AG04450 (cell line): ENCODE measurements at regions not wholly inside any gene's neighbourhood (a gene's known extent, or its start where the extent isn't known, plus 50 kb on each side); places are given as distances from the start of the nearest gene placed in this dataset. TPM values are rescaled to one million over a fixed set of nuclear protein-coding genes. Genes with fewer than 3 reads are reported as not detected.

Experiments
- CTCF ChIA-PET: fragments of 300-600, 350-600 bp; formaldehyde crosslinking; extraction: SDS; loops from one replicate; lab custom pipeline; 2022; ENCODE audit warnings: antibody characterized with exemption, inconsistent platforms; lab: Charles Lee
- POLR2A ChIA-PET: fragments of 350-600 bp; formaldehyde crosslinking; extraction: SDS; loops from one replicate; lab custom pipeline; 2021; ENCODE audit warnings: antibody characterized with exemption, inconsistent platforms; lab: Yijun Ruan, JAX
- DNase-seq: peaks from one replicate; pipeline ENCODE4 v3.0.0-alpha.2; 2011; ENCODE audit warnings: low read depth, low spot score
- H3K27ac ChIP-seq: one replicate; pipeline ENCODE4 v1.5.1; 2012; ENCODE audit warnings: low read depth, low read length, control low read depth
- H3K27me3 ChIP-seq: one replicate; pipeline ENCODE4 v1.6.0; 2012; ENCODE audit warnings: low read length; ENCODE audit not compliant: control insufficient read depth, insufficient read depth
- H3K4me3 ChIP-seq: 2 replicates; pipeline ENCODE4 v1.5.1; 2011; ENCODE audit warnings: mild to moderate bottlenecking, low read depth, low read length, control low read depth
- H3K9me3 ChIP-seq: 2 replicates; pipeline ENCODE4 v1.5.1; 2012; ENCODE audit warnings: low read length; ENCODE audit not compliant: control insufficient read depth, insufficient read depth
- small RNA-seq: library from RNA; depleted of rRNA; stranded (forward); fragments of <200 nt; gene quantifications from one replicate; pipeline ENCODE3, GENCODE V24; 2012; ENCODE audit warnings: low read depth; ENCODE audit not compliant: insufficient read length
- TF ChIP-seq, protein P1 (sequence below): IDR thresholded peaks from 2 replicates; pipeline ENCODE4 v1.5.1; 2011; ENCODE audit warnings: low read depth, low read length, control low read depth, inconsistent platforms

- no peak overlapping the region for H3K27ac ChIP-seq
- H3K9me3 ChIP-seq, result no peaks in the 10 kb centered on the region; the same call in 1 of the 2 replicates
- no peaks in the 10 kb centered on the region for H3K27me3 ChIP-seq
- ChIA-PET POLR2A (no interaction called here), CTCF (no interaction called here)
- no peak overlapping the region for H3K4me3 ChIP-seq
- TF ChIP-seq, protein P1, sequence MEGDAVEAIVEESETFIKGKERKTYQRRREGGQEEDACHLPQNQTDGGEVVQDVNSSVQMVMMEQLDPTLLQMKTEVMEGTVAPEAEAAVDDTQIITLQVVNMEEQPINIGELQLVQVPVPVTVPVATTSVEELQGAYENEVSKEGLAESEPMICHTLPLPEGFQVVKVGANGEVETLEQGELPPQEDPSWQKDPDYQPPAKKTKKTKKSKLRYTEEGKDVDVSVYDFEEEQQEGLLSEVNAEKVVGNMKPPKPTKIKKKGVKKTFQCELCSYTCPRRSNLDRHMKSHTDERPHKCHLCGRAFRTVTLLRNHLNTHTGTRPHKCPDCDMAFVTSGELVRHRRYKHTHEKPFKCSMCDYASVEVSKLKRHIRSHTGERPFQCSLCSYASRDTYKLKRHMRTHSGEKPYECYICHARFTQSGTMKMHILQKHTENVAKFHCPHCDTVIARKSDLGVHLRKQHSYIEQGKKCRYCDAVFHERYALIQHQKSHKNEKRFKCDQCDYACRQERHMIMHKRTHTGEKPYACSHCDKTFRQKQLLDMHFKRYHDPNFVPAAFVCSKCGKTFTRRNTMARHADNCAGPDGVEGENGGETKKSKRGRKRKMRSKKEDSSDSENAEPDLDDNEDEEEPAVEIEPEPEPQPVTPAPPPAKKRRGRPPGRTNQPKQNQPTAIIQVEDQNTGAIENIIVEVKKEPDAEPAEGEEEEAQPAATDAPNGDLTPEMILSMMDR, result no peak
- DNase-seq, result no peak
Measured at GRCh38 chr2:8629402-8629801, 52.5 kb upstream of the ID2 start.

- H3K27me3 ChIP-seq, result no peaks in the 10 kb centered on the region
- POLR2A ChIA-PET, result no interaction called here
- H3K4me3 ChIP-seq, result no peak overlapping the region
- TF ChIP-seq, protein P1, result no peak
- DNase-seq, result no peak
- no peak overlapping the region for H3K27ac ChIP-seq
- CTCF ChIA-PET, result no interaction called here
- H3K9me3 ChIP-seq, result no peaks in the 10 kb centered on the region; the same call in 1 of the 2 replicates
Measured at GRCh38 chr2:8630676-8631464, 51.0 kb upstream of the ID2 start.

- ChIA-PET POLR2A (interaction anchor here (0.7 to 1.0 kb wide), 2 partner anchors 46 to 94 kb away, joined by 5 read pairs; no protein-coding TSS in a partner anchor), CTCF (no interaction called here)
- DNase-seq, result no peak
- no peak overlapping the region for H3K27ac ChIP-seq
- TF ChIP-seq, protein P1, result no peak
- no peaks in the 10 kb centered on the region for H3K27me3 ChIP-seq
- H3K9me3 ChIP-seq, result no peaks in the 10 kb centered on the region; the same call in 1 of the 2 replicates
- H3K4me3 ChIP-seq, result no peak overlapping the region
Measured at GRCh38 chr2:8631465-8632005, 50.3 kb upstream of the ID2 start.

Small RNAs in the stretch of these regions (small RNA-seq; reads per million reads assigned to genes)
- gene AC092580.3 (not detected), gene RNU6ATAC37P (not detected), gene SNRPEP5 (not detected)
